Endothelial cell of umbilical vein (primary cell): ENCODE measurements at regions not wholly inside any gene's neighbourhood (a gene's known extent, or its start where the extent isn't known, plus 50 kb on each side); places are given as distances from the start of the nearest gene placed in this dataset.

Source experiments
- BruUV-seq: library from RNA; stranded (reverse); fragments of 400-500 nt; replicated peaks from 2 replicates; lab custom pipeline; 2021; lab: Mats Ljungman, UMichigan
- CTCF ChIA-PET: fragments of 300-600, 350-600 bp; sonication (Branson Sonifier 250); formaldehyde crosslinking; loops from one replicate; lab custom pipeline; 2021; ENCODE audit warnings: antibody characterized with exemption, inconsistent platforms; lab: Charles Lee
- POLR2A ChIA-PET: fragments of 300-600, 350-600 bp; sonication (Branson Sonifier 250); formaldehyde crosslinking; loops from one replicate; lab custom pipeline; 2021; ENCODE audit warnings: antibody characterized with exemption, inconsistent platforms; lab: Charles Lee
- DNase-seq: peaks from one replicate; pipeline ENCODE4 v3.0.0-alpha.2; 2011; ENCODE audit warnings: low read depth, low spot score
- FAIRE-seq: peaks from 2 replicates; lab custom pipeline; 2011; peaks lifted over from hg19 to GRCh38; lab: Jason Lieb, UNC
- H2AFZ ChIP-seq: 2 replicates; pipeline ENCODE4 v1.6.0; 2012; ENCODE audit warnings: low read depth, low read length, control low read depth, inconsistent platforms
- H3K27ac ChIP-seq: 2 replicates; pipeline ENCODE4 v1.5.1; 2011; ENCODE audit warnings: low read depth, mild to moderate bottlenecking, control low read depth, low read length, moderate library complexity; ENCODE audit not compliant: insufficient read depth
- H3K27me3 ChIP-seq, 2 experiments: 2 replicates each; pipeline versions ENCODE4 v1.6.0 to v1.6.1; 2011; ENCODE audit warnings: low read length in 2 of 2, mixed read lengths in 1 of 2; ENCODE audit not compliant: control insufficient read depth in 2 of 2, insufficient read depth in 2 of 2
- H3K36me3 ChIP-seq, 2 experiments: 2 replicates in 1 of 2; 3 replicates in 1 of 2; pipeline ENCODE4 v1.5.1; 2011; ENCODE audit warnings: low read length in 2 of 2, mild to moderate bottlenecking in 1 of 2, moderate library complexity in 1 of 2; ENCODE audit not compliant: control insufficient read depth in 2 of 2, insufficient read depth in 2 of 2; ENCODE audit errors: extremely low read depth in 1 of 2
- H3K4me1 ChIP-seq: 3 replicates; pipeline ENCODE4 v1.5.1; 2011; ENCODE audit warnings: mild to moderate bottlenecking, low read length; ENCODE audit not compliant: control insufficient read depth, insufficient read depth; ENCODE audit errors: extremely low read depth
- H3K4me2 ChIP-seq: 2 replicates; pipeline ENCODE4 v1.6.1; 2011; ENCODE audit warnings: low read length, control low read depth, mixed read lengths; ENCODE audit not compliant: insufficient read depth
- H3K4me3 ChIP-seq, 3 experiments: fragments of 200-600 bp in 1 of 3; sonication (generic), shearing (Covaris generic) in 1 of 3; replicated peaks in 1 of 3; 2 replicates each; pipeline ENCODE4 v1.5.1; 2011 to 2016; ENCODE audit warnings: control low read depth in 3 of 3, low read length in 3 of 3, mild to moderate bottlenecking in 2 of 3, inconsistent platforms in 1 of 3, low read depth in 1 of 3, moderate library complexity in 1 of 3; ENCODE audit not compliant: insufficient read depth in 1 of 3
- H3K79me2 ChIP-seq: 2 replicates; pipeline ENCODE4 v1.6.0; 2012; ENCODE audit warnings: low read length, inconsistent platforms; ENCODE audit not compliant: control insufficient read depth, insufficient read depth
- H3K9ac ChIP-seq: replicated peaks from 2 replicates; pipeline ENCODE3; 2011; ENCODE audit warnings: low read length, control low read depth; ENCODE audit not compliant: insufficient read depth; ENCODE audit errors: extremely low read depth
- H3K9me1 ChIP-seq: replicated peaks from 3 replicates; pipeline ENCODE4 v1.6.0; 2011; ENCODE audit warnings: mild to moderate bottlenecking, low read length; ENCODE audit not compliant: control insufficient read depth, insufficient read depth; ENCODE audit errors: extremely low read depth
- H3K9me3 ChIP-seq: replicated peaks from 2 replicates; pipeline ENCODE4 v1.5.1; 2012; ENCODE audit warnings: low read length, inconsistent platforms; ENCODE audit not compliant: control insufficient read depth, insufficient read depth
- H4K20me1 ChIP-seq: replicated peaks from 2 replicates; pipeline ENCODE3; 2011; ENCODE audit warnings: mild to moderate bottlenecking, low read length; ENCODE audit not compliant: control insufficient read depth, insufficient read depth; ENCODE audit errors: extremely low read depth
- EZH2 ChIP-seq: IDR thresholded peaks from 2 replicates; pipeline ENCODE4 v1.6.1; 2012; ENCODE audit warnings: borderline replicate concordance, low read depth, mild to moderate bottlenecking, moderate library complexity, low read length, inconsistent platforms; ENCODE audit not compliant: severe bottlenecking
- FOS ChIP-seq: IDR thresholded peaks from 2 replicates; pipeline ENCODE4 v1.6.1; 2011; ENCODE audit warnings: mild to moderate bottlenecking, low read length, moderate library complexity, borderline replicate concordance; ENCODE audit not compliant: insufficient read depth
- GATA2 ChIP-seq: IDR thresholded peaks from 2 replicates; pipeline ENCODE4 v1.7.0; 2011; ENCODE audit warnings: low read depth, mild to moderate bottlenecking, moderate library complexity, mixed read lengths, low read length; ENCODE audit not compliant: insufficient read length, insufficient read depth
- JUN ChIP-seq: IDR thresholded peaks from 2 replicates; pipeline ENCODE4 v1.6.1; 2011; ENCODE audit warnings: borderline replicate concordance, low read depth; ENCODE audit not compliant: insufficient read length, insufficient read depth
- MYC ChIP-seq: IDR thresholded peaks from one replicate; pipeline ENCODE4 v1.6.1; 2011; ENCODE audit warnings: mild to moderate bottlenecking, low read depth, low read length
- POLR2A ChIP-seq: IDR thresholded peaks from 2 replicates; pipeline ENCODE4 v1.6.1; 2012; ENCODE audit warnings: low read depth, mild to moderate bottlenecking, control low read depth, low read length
- POLR2AphosphoS5 ChIP-seq: IDR thresholded peaks from 2 replicates; pipeline ENCODE4 v1.6.1; 2012; ENCODE audit warnings: low read depth, mild to moderate bottlenecking, control low read depth, low read length, moderate library complexity; ENCODE audit not compliant: insufficient read depth
- dilution Hi-C: fragments of 300-500 bp; cut with MboI; formaldehyde crosslinking; loops from one replicate; pipeline ENCODE4 v1.15.0; 2019; ENCODE audit warnings: low sequenced_read_pairs; ENCODE audit not compliant: extremely low pct_ligation_motif_present
- intact Hi-C: fragments of 100-400 bp; cut with micrococcal nuclease; formaldehyde crosslinking; loops from one replicate; pipeline ENCODE4 v1.10.0; 2022
- TF ChIP-seq, protein P1 (sequence below), 2 donors: IDR thresholded peaks; 1 replicate in 1 of 2; 2 replicates in 1 of 2; pipeline ENCODE4 v1.5.1; 2011; ENCODE audit warnings: low read length in 2 of 2, mild to moderate bottlenecking in 2 of 2, moderate library complexity in 2 of 2, control low read depth in 1 of 2, inconsistent platforms in 1 of 2, low read depth in 1 of 2; ENCODE audit not compliant: insufficient read depth in 1 of 2; ENCODE audit errors: extremely low read depth in 1 of 2
- TF ChIP-seq, protein P2 (sequence below): IDR thresholded peaks from 2 replicates; pipeline ENCODE4 v1.6.1; 2011; ENCODE audit not compliant: insufficient read depth, insufficient read length

DNA sequence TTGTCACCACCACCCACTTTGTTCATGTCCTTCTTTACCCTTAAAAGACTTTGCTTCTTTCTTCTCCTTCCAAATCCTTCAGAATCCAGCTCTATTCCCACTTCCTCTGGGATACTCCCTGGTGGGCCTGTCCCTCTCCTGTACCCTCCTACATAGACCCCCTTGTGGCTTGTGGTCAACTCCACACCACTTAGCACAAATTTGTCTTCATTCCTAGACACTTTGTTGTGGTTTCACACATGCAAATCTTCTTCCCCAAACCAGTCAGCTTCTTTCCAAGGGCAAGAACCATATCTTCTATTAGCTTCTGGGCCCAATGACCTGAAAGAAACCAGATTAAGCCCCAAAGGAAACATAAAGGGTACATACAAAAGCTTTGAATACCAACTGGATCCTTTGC is 342.4 kb downstream of the TNS1 start:
- H3K27me3 ChIP-seq: no peaks in the 10 kb centered on the region
- H3K27ac ChIP-seq: no peak overlapping the region
- dilution Hi-C loops: no loop called here
- no peaks in the 10 kb centered on the region for H3K9me1 ChIP-seq
- H3K4me1 ChIP-seq: no peaks in the 10 kb centered on the region
- intact Hi-C loops: no loop called here
- no peak overlapping the region for H3K9ac ChIP-seq
- CTCF ChIA-PET: interaction anchor here (1.1 kb wide), 1 partner anchor 10 kb away, joined by 3 read pairs; no protein-coding TSS in a partner anchor
- no peak for DNase-seq
- no peaks in the 10 kb centered on the region for H4K20me1 ChIP-seq
- no peak overlapping the region for H3K4me3 ChIP-seq
- no peak overlapping the region for H3K4me2 ChIP-seq
- no peak overlapping the region for H2AFZ ChIP-seq
- no peaks in the 10 kb centered on the region for H3K36me3 ChIP-seq
- no peak for FAIRE-seq
- no TSS peak for BruUV-seq
- H3K9me3 ChIP-seq: no peaks in the 10 kb centered on the region
- TF ChIP-seq, protein P1, sequence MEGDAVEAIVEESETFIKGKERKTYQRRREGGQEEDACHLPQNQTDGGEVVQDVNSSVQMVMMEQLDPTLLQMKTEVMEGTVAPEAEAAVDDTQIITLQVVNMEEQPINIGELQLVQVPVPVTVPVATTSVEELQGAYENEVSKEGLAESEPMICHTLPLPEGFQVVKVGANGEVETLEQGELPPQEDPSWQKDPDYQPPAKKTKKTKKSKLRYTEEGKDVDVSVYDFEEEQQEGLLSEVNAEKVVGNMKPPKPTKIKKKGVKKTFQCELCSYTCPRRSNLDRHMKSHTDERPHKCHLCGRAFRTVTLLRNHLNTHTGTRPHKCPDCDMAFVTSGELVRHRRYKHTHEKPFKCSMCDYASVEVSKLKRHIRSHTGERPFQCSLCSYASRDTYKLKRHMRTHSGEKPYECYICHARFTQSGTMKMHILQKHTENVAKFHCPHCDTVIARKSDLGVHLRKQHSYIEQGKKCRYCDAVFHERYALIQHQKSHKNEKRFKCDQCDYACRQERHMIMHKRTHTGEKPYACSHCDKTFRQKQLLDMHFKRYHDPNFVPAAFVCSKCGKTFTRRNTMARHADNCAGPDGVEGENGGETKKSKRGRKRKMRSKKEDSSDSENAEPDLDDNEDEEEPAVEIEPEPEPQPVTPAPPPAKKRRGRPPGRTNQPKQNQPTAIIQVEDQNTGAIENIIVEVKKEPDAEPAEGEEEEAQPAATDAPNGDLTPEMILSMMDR (IDR thresholded peaks at IDR 0.05; ENCODE audit: extremely low read depth in 1 of 2, insufficient read depth in 1 of 2, low read depth in 1 of 2, low read length in 2 of 2): no peak
- TF ChIP-seq GATA2: no peak
- no peaks in the 10 kb centered on the region for H3K79me2 ChIP-seq
- POLR2A ChIA-PET: no interaction called here

DNA sequence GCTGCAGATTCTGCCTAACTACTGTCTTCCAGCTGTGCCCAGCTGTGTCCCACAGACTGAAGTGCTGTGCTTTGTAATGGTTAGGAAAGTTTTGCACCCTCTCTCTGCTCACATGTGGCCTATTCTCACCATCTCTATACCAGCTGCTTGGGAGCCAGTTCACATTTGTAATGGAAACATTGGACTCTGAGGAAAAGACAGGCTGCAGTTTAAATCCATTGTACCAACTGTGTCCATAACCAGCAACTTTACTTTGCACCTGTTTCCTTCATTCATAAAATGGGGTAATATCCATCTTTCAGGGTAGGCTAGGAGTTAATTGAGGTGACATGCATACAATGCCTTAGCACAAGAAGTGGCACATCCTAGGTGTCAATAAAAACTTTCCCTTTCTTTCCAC is 344.0 kb downstream of the TNS1 start:
- TF ChIP-seq JUN (no peak), EZH2 (no peak), MYC (no peak), GATA2 (no peak), FOS (no peak), POLR2A (no peak), POLR2AphosphoS5 (no peak)
- TF ChIP-seq, protein P2, sequence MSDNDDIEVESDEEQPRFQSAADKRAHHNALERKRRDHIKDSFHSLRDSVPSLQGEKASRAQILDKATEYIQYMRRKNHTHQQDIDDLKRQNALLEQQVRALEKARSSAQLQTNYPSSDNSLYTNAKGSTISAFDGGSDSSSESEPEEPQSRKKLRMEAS: no peak
- TF ChIP-seq, protein P1 (IDR thresholded peaks at IDR 0.05; ENCODE audit: extremely low read depth in 1 of 2, insufficient read depth in 1 of 2, low read depth in 1 of 2, low read length in 2 of 2): no peak
- no peaks in the 10 kb centered on the region for H4K20me1 ChIP-seq
- no peaks in the 10 kb centered on the region for H3K9me3 ChIP-seq
- H3K36me3 ChIP-seq: no peaks in the 10 kb centered on the region
- no peak overlapping the region for H3K9ac ChIP-seq
- H3K27ac ChIP-seq: no peak overlapping the region
- intact Hi-C loops (no loop called here), dilution Hi-C loops (no loop called here)
- no peak for FAIRE-seq
- H3K27me3 ChIP-seq: no peaks in the 10 kb centered on the region
- no peak overlapping the region for H2AFZ ChIP-seq
- no peak overlapping the region for H3K4me3 ChIP-seq
- H3K4me1 ChIP-seq: no peaks in the 10 kb centered on the region
- H3K4me2 ChIP-seq: no peak overlapping the region
- ChIA-PET CTCF (interaction anchor here (1.0 kb wide), 1 partner anchor 8 kb away, joined by 3 read pairs; no protein-coding TSS in a partner anchor), POLR2A (no interaction called here)
- no peaks in the 10 kb centered on the region for H3K9me1 ChIP-seq
- BruUV-seq: no TSS peak
- no peaks in the 10 kb centered on the region for H3K79me2 ChIP-seq
- DNase-seq: no peak
